ENCODE measurements at regions not wholly inside any gene's neighbourhood (a gene's known extent, or its start where the extent isn't known, plus 50 kb on each side); places are given as distances from the start of the nearest gene placed in this dataset.
A peak's percentile ranks its signal among the peaks of the same experiment; 100 is the strongest.
"Not testable (repeated sequence)": the region's sequence is repeated elsewhere in the genome, so short reads cannot be mapped to it uniquely, and the experiment has no call there.

DNA sequence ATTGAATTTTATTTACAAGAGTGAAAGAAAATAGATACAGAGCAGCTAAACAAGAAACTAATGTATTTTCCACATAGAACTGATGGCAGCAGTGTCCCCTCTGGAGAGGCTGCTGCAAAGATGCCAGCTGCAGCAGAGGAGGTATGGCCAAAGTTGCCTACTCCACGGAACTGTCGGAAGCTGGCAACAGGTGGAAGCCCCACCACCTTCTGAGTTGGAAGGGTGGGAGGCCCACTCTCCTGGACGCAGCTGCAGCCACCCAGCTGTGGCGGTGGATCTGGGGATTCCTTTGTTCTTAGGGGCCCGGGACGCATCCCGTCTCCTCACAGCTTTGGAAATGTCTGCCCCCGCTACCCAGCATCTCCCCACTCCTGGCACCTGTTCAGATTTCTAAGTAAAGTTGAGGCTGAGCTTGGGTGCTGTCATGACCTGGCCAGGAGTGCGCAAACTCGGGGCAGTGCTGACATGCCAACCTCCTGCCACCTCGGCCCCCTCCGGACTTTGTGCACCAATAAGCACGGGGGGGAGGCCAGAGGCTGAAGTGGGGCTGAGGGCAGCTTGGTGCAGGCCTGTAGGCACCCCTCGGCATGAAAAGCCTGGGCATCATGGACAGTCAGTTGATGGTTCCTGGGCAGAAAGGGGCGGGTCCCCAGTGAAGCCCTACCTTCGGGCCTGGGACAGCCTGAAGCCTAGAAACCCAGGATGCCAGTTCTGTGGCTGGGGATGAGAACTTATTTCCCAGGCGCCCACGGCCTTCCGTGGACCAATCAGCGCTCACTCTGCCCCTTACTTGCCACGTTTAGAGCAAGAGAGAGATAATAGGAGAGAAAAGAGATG lies 1071.4 kb downstream of the JRKL start:
- no peak for DNase-seq

DNA sequence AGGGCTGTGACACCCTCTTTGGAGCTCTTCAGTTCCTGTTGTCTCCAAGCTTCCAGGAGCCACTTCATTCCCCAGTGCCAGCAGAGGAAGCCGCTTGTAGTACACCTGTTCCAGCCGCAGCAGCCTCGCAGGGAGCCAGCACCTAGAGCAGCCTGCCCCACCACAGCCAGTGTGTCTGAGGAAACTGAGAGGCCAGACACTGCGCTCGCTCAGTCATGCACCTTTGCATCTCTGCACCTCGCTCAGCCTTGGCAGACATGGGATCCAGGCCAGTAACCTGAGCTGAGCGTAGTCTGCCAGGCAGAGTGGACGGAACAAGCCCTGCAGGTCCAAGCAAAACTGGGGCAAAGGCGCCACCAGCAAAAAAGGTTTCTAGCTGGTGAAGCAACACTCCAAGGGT lies 1072.1 kb downstream of the JRKL start:
- DNase-seq, result no peak

DNA sequence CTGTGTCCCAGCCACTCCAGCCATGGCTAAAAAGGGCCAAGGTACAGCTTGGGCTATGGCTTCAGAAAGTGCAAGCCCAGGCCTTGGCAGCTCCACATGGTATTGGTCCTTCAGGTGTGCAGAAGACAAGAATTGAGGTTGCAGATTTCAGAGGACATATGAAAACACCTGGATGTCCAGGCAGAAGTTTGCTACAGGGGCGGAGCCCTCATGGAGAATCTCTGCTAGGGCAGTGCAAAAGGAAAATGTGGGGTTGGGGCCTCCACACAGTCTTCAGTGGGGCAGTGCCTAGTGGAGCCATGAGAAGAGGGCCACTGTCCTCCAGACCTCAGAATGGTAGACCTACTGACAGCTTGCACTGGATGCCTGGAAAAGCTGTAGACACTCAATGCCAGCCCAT lies 1074.1 kb downstream of the JRKL start:
- DNase-seq, result no peak

DNA sequence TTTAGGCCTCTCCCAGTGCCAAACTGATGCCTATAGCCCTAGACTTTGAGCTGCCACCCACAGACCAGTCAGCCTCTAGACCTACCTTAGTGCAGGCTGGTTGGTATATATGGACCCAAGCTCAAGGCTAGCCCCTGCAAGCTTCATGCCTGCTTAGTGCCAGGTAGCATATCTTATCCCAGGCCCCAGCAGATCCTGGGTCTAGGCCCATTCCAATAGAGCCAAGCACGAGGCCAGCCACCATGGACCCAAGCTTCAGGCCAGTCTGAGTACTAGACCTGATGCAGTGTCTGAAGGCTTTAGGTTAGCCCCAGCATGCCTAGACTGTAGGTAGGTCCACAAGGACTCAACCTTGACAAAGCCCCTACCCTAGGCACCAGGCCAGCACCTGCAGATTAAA lies 1081.7 kb downstream of the JRKL start:
- no peak for DNase-seq

DNA sequence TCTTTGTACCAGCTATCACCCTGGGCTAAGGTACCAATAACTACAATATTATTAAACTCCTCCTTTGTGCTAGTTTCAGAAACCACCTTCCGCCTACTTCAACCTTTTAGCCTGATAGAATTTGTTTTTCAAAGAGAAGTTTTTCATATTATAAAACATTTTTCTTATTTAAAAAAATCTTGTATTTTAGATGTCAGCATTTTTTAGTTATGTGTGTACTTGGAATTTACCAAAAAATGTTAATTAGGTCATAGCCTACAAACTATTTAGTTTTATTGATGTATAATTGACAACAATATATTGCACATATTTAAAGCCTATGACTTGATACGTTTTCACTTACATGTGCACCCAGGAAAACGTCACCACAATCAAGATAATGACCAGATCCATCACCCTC lies 1097.6 kb downstream of the JRKL start:
- DNase-seq, result no peak

DNA sequence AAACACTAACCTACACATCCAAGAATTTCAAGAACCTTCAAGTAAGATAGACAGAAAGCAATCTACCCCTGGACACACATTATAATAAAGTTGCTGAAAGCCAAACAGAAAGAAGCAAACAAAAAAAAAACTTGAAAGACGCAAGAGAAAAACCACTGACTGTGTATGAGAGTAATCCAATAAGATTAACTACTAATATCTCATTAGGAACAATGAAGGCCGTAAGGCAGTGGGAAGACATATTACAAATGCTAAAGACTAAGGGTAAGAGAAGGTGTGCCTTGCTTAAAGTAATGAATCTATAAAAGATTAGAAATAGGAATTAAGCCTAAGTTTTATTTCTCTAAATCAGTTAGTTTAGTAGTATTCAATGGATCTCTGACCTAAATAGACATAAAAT lies 1109.1 kb downstream of the JRKL start:
- DNase-seq, result no peak

DNA sequence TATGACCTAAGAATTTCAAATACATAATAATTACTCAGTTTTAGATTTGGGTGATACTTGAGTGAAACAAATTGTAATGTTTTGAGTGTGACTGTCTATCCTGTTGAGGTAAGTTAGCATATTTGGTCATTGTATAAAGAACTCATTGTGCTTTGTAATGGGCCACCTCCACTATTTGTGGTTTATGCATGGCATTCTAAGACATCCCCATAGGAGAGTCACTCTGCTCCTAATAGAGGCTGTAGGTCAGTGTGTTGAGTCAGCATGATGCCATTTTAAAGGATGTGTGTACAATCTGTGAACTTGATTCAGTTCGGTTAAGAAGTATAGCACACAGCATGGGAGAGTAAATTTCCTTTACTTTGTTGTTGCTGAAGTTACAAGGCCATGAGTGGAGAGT lies 1112.4 kb downstream of the JRKL start:
- no peak for DNase-seq

DNA sequence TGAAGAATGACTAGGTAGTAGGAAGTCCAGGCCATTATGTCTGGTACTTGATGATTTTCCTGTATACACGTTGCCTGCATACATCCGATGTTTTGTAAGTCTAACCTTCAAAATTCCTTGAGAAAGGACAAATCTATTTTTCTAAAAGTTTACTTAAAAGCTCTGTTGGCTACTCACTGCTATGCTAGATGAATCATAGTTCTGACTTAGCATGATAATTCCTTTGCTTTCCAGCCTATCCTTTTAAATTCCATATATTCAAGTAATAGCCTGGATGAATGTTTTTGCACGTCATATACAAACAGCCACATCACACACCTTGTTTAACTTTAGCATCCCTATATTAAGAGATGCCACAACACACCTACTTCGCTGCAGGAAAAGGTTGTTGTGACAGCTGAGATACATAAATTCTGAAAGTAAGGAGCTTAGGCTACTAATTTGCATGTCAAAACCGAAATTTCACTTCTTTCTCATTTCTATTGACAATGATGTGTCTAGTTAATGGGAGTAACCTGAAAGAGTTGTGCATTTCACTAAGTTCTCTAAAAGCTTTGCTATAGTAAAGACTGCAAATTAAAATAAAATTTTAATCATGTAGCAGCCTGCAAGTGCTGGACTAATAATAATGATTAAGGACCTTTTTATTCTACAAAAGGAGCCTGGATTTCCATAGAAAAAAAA lies 1116.4 kb downstream of the JRKL start:
- no peak for DNase-seq

DNA sequence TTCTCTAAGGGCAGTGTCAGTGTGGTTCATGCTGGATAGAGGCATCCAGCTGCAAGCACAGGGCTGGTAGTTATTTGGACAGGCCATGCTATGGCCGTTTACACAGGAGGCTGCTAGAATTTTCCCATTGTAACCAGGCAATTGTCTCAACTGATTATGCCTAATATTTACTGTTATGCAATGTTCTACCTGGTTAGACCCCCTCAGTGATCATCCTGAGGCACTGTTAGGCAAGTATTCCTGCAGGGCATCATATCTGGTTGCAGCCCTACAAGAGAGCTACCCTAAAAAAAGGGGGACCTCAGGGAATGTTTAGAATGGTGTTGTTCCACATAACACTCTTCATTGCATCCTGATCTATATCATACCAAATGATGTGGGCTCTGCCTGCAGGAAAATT lies 1124.6 kb downstream of the JRKL start:
- no peak for DNase-seq

DNA sequence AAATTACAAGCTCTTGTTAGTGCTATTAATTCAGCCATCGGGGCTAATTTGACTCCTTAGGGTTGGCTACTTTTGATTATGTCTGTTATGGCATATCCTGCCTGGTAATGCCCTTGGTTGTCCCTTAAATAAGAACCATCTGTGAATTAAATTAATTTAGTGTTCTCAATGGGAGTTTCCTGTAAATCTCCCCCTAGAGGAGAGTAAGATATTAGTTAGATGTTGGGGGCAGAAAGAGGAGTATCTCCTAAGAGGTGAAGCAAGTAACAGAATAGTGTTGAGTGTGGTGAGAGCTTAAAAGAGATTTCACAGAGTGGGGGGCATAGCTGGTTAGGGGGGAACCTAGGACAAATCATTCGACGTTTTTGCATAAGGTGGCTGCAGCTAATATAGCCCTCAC lies 1126.9 kb downstream of the JRKL start:
- DNase-seq, result no peak

DNA sequence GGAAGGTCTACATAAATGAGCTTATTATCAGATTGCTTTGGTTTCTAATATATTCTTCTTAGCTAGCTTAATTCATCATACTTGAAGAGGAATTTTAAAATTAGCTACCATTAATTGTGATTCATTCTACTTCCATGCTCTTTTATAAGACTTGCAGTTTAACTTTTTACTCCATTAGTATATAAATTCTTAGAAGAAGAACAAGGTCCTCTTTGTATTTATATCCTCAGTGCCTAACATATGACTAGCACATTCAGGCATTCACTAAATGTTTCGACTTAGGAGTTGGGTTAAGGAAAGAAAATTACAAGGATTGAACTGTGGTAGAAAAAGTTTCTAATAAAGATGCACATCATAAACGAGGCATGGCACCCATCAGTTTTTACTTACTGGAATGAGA lies 1135.5 kb downstream of the JRKL start:
- DNase-seq, result no peak

DNA sequence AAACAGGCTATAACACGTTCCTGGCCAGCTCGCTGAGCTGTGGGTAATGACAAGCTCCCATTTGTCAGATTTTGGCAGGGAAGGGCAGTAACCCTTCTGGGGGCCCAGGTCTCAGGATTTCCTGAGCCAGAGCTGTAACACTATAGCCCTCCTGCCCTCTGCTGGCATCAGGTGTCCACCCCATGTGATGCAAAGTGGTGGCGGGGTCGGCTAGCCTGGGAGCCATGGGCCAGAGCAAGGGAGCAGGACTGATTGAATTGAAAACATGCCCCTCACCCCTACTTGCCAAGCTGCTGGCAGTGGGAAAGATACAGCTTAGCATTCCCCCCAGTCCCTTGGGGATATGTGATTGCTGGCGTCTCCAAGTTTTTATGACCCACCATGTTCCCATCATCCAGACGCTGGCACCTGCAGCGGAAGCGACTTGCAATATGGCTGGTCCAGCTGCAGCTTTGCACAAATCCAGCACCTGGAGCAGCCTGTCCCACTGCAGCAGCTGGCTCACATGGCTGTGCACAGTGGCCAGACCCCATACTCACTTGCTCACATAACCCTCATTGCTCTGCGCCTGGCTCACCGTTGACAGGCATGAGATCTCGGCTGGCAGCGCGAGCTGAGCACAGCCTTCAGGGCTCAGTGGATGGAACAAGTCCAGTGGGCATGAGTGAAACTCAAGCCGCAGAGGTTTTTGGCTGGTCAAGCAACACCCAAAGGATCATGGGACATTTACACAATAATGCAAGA lies 1147.8 kb downstream of the JRKL start:
- DNase-seq, result no peak

DNA sequence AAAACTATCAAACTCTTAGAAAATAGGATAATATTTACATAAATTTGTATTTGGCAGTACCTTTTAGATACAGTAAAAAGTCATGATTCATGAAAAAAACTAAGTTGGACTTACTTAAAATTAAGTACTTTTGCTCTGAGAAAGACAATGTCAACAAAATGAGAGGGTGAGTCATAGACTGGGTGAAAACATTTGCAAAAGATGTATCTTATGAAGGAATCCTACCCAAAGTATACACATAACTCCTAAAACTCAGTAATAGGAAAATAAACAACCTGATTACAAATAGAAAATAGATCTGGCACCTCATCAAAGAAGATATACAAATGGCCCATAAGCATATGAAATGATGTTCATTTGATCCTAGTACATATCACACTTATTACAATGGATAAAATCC lies 1154.6 kb downstream of the JRKL start:
- no peak for DNase-seq

DNA sequence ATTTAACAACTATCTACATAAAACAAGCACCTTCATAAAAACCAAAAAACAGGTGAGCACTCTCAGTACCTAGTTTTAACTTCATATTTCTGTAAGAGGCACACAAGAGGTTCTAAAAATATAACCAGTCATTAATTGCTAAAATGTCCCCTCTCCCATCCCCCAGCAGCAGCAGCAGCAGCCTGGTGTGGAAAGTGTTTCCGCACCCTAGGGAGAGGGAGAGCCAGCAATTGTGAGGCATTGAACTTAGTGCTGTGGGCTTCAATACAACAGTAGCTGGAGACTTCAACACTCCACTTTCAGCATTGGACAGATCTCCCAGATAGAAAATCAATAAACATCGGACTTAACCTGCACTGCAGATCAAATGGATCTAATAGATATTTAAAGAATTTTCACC lies 1158.5 kb downstream of the JRKL start:
- no peak for DNase-seq

DNA sequence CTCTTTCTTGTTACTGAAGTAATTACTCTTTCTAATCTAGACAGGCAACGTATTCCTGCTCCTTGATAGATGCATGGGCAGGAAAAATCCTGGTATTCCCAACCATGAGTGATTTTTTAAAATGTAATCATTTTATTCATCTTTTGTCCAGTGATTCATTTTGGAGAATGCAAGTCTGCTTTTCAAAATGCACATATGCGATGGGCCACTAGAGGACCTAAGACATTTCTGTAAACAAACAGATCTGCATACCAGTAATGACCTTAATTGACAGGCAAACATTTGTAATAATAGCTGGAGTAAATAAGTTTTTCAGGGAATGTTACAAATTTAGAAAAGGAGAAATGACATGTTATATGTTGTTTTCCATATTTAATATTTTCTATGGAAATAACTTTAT lies 1167.6 kb downstream of the JRKL start:
- peak; percentile 17 for DNase-seq

DNA sequence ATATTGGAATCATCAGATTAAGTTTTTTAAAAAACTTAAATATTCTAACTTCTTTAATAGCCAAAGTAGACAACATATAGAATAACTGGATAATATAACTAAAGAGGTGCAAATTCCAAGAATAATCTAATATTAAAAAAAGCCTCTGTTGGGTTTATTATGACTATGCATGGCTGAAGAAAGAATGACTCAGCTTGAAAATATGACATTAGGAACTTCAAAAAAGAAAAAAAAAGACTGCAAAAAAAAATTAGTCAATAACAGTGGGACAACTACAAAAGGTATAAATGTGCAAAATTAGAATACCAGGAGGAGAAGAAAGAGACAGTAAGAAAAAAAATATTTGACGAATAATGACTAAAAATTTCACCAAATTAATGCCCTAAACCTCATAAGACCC lies 1178.0 kb downstream of the JRKL start:
- DNase-seq, result no peak

DNA sequence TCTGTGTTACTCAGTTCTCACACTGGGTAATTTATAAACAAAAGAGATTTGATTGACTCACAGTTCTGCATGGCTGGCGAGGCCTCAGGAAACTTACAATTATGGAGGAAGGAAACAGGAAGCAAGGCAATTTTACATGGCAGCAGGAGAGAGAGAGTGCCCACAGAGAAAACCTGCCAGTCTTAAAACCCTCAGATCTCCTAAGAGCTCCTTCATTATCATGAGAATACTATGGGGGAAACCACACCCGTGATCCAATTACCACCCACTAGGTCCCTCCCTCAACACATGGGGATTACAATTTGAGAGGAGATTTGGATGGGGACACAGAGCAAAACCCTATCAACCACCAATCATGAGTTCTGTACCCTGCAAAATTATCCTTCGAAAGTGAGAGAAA lies 1180.8 kb downstream of the JRKL start:
- DNase-seq, result no peak

DNA sequence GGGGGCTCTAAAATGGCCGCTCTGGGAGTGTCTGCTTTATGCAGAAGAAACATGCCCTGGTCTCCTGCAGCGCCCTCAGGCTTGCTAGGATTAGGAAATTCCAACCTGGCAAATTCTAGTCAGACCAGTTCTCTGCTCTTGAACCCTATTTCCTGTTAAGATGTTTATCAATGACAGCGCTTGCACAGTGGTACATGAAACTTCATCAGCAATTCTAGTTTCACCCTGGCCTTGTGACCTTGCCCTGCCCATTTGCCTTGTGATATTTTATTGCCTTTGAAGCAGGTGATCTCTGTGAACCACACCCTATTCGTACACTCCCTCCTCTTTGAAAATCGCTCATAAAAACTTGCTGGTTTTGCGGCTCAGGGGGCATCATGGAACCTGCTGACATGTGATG lies 1184.0 kb downstream of the JRKL start:
- DNase-seq, result not testable (repeated sequence)

DNA sequence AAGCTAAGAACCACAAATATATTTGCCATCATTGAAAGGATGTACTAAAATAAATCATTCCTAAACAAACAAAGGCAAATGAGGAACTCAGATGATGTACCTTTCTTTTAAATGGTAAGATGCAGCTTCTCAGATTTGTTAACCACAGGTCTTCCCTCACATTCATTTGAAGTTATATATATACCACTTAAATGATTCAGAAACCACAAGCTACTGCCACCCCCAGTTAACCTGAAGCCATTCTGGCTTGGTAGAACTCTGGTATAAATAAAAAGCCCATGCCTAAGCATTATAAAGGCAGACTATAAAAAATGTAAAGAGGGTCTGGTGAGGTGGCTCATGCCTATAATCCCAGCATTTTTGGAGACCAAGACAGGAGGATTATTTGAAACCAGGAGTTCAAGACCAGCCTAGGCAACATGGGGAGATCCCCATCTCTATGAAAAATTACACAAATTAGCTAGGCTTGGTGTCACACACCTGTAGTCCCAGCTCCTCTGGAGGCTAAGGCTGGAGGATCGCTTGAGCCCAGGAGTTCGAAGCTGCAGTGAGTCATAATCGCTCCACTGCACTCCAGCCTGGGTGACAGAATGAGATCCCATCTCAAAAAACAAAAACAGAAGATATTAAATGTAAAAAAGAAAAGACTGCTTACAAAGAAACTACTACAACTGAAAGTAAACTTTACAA lies 1185.3 kb downstream of the JRKL start:
- no peak for DNase-seq

DNA sequence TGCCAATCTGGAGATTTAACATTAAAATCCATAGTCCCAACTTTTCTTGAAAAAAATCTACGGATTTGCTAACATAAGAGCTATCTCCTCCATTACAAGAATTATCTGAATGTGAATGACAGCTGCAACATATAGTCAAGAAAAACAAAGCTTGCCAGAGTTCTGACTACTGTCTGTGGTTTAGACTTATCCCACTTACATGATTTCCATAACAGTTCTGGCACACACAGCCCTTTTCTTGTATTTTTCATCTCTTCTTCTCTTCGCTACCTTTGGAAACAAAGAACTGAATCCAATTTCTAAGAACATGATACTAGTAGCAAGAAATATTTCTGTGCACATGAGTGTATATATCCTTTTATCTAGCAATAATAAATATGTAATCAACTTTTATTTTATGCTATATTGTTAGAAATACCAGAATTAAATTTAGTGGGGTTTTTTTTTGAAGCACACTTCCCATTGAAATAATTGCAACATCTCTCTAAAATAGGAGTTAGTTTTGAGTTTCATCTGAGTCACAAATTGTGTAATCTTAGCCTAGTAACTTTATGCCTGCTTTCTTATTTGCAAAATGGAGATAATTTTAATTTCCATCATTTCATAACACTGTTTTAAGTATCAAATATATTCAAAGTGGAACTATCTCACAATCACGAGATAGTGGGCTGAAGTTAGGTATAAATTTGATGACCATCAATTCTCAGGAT lies 1217.6 kb downstream of the JRKL start:
- DNase-seq, result no peak

DNA sequence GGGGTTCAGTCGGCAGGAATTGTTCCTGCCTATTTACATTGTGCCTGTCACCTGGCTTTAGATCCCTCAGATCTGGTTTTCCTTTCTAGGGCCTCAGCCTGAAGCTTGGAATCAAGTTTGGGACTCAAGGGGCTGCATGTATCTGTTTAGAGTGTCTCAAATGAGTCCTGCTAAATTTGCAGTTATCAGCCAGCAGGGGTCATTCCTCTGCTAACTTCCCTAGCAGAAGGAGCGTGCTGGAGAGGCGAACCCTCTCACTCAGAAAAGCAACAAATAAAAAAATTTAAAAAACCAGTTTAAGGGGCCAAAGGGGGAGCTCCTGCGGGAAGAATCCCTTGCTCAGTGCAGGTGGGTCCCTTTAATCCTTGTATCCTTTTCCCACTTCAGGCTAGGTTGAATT lies 1220.2 kb downstream of the JRKL start:
- DNase-seq, result no peak

DNA sequence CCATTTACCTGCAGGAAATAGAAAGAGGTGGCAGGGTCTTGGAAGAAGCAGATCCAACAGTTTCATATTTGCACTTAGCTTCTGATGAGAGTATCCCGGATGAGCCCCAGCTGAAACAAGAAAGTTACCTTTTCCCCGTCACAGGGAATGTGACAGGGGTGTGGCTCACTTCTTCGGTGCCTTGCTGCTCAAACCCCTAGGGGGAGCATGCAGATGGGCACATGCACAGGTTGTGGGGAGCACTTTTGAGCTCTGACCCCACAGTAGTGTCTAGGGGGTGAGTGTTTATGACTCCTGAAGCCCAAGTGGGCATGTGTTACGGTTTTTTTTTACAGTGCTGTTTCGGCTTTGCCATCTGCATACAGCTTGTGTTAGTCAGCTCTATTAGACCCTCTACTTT lies 1221.0 kb downstream of the JRKL start:
- DNase-seq, result no peak

DNA sequence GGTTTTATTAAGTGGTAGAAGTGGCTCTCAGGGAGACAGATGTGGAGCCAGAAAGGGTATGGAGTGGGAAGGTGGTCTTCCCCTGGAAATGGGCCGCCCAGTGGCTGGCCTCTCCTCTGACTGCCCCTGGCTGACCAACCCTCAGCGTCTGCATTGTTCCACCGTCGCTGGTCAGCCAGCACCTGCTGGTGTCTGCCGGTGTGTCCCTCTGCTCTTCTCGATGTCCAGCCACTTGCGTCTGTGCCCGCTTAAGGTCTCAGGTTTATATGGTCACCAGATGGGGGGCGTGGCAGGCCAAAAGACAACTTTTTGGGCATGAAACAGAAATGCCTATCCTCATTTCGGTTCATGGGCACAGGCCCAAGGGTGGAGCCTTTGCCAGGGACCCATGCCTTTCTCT lies 1221.5 kb downstream of the JRKL start:
- no peak for DNase-seq
